GM23338 (cell line): ENCODE measurements at regions not wholly inside any gene's neighbourhood (a gene's known extent, or its start where the extent isn't known, plus 50 kb on each side); places are given as distances from the start of the nearest gene placed in this dataset.

Source experiments
- ATAC-seq: fragments of 200-7000 bp; cut with Tn5 transposase; 3 replicates; pipeline ENCODE4 v1.9.1; 2020
- DNase-seq: peaks from one replicate; pipeline ENCODE4 v3.0.0-alpha.2; 2015; ENCODE audit warnings: low spot score
- H2AFZ ChIP-seq: fragments of 200-600 bp; sonication (generic); 2 replicates; pipeline ENCODE4 v1.8.0; 2016; ENCODE audit warnings: antibody characterized with exemption, mild to moderate bottlenecking, moderate library complexity
- H3F3A ChIP-seq: fragments of 200-600 bp; sonication (generic); replicated peaks from 2 replicates; pipeline ENCODE4 v1.8.0; 2017; ENCODE audit warnings: antibody characterized with exemption, mixed run types, low read depth
- H3K27ac ChIP-seq: fragments of 200-600 bp; sonication (generic); 2 replicates; pipeline ENCODE4 v1.6.1; 2016; ENCODE audit warnings: low read depth
- H3K27me3 ChIP-seq: fragments of 200-600 bp; sonication (generic); 2 replicates; pipeline ENCODE4 v1.8.0; 2016; ENCODE audit warnings: mild to moderate bottlenecking, mixed run types, moderate library complexity; ENCODE audit not compliant: insufficient read depth
- H3K36me3 ChIP-seq: fragments of 200-600 bp; sonication (generic); 2 replicates; pipeline ENCODE4 v1.8.0; 2016; ENCODE audit warnings: mild to moderate bottlenecking; ENCODE audit not compliant: insufficient read depth
- H3K4me1 ChIP-seq: fragments of 200-600 bp; sonication (generic); 2 replicates; pipeline ENCODE4 v1.8.0; 2016; ENCODE audit warnings: mild to moderate bottlenecking, moderate library complexity; ENCODE audit not compliant: insufficient read depth
- H3K4me2 ChIP-seq: fragments of 200-600 bp; sonication (generic); 2 replicates; pipeline ENCODE4 v1.7.1; 2017; ENCODE audit warnings: mixed run types
- H3K4me3 ChIP-seq: fragments of 200-600 bp; sonication (generic); 2 replicates; pipeline ENCODE4 v1.6.1; 2016; ENCODE audit warnings: mixed run types
- H3K79me2 ChIP-seq: fragments of 200-600 bp; sonication (generic); replicated peaks from 2 replicates; pipeline ENCODE4 v1.8.0; 2017; ENCODE audit warnings: mild to moderate bottlenecking; ENCODE audit not compliant: insufficient read depth
- H3K9me2 ChIP-seq: fragments of 200-600 bp; sonication (generic); 2 replicates; pipeline ENCODE4 v1.8.0; 2017; ENCODE audit not compliant: insufficient read depth
- H4K20me1 ChIP-seq: fragments of 200-600 bp; sonication (generic); replicated peaks from 2 replicates; pipeline ENCODE4 v1.8.0; 2017; ENCODE audit warnings: mild to moderate bottlenecking; ENCODE audit not compliant: insufficient read depth
- H3K27ac Mint-ChIP-seq: 2 replicates; pipeline ENCODE4 v1.8.0; 2020; ENCODE audit warnings: inconsistent platforms, mild to moderate bottlenecking, moderate library complexity, mixed read lengths
- H3K27me3 Mint-ChIP-seq: 3 replicates; pipeline ENCODE4 v1.8.0; 2022; ENCODE audit warnings: low read depth, mild to moderate bottlenecking, moderate library complexity, mixed read lengths, inconsistent platforms; ENCODE audit not compliant: insufficient read depth, poor library complexity
- H3K36me3 Mint-ChIP-seq: 3 replicates; pipeline ENCODE4 v1.8.0; 2021; ENCODE audit warnings: low read depth, mild to moderate bottlenecking, inconsistent platforms, moderate library complexity, mixed read lengths
- H3K4me1 Mint-ChIP-seq: 3 replicates; pipeline ENCODE4 v1.8.0; 2020; ENCODE audit warnings: mild to moderate bottlenecking, inconsistent platforms, mixed read lengths
- H3K4me3 Mint-ChIP-seq: 3 replicates; pipeline ENCODE4 v1.8.0; 2021; ENCODE audit warnings: moderate library complexity, mild to moderate bottlenecking, inconsistent platforms, mixed read lengths
- H3K9me3 Mint-ChIP-seq: 3 replicates; pipeline ENCODE4 v1.8.0; 2020; ENCODE audit warnings: moderate library complexity, mild to moderate bottlenecking, inconsistent platforms, mixed read lengths
- CREB1 ChIP-seq: fragments of 250-450 bp; sonication (Bioruptor Pico); IDR thresholded peaks from 2 replicates; pipeline ENCODE4 v1.5.0; 2020; ENCODE audit warnings: low read depth, mild to moderate bottlenecking, moderate library complexity
- CTCF ChIP-seq, 2 experiments: fragments of 200-600 bp in 1 of 2; sonication (generic) in 1 of 2; conservative IDR thresholded peaks; 2 replicates each; pipeline versions ENCODE4 v1.5.1 to v1.6.1; 2016 to 2017; ENCODE audit warnings: antibody characterized with exemption in 2 of 2, low read depth in 2 of 2, mild to moderate bottlenecking in 2 of 2, moderate library complexity in 1 of 2
- ETS1 ChIP-seq: IDR thresholded peaks from 2 replicates; pipeline ENCODE4 v1.6.1; 2016; ENCODE audit warnings: antibody characterized with exemption
- EZH2 ChIP-seq: fragments of 200-600 bp; sonication (generic); IDR thresholded peaks from one replicate; pipeline ENCODE4 v1.8.0; 2017; ENCODE audit warnings: antibody characterized with exemption, mild to moderate bottlenecking, low read depth; ENCODE audit not compliant: unreplicated experiment
- EZH2phosphoT487 ChIP-seq: fragments of 200-600 bp; sonication (generic); IDR thresholded peaks from one replicate; pipeline ENCODE4 v1.8.1; 2018; ENCODE audit warnings: antibody characterized with exemption; ENCODE audit not compliant: unreplicated experiment
- JUNB ChIP-seq: IDR thresholded peaks from one replicate; pipeline ENCODE4 v1.6.1; 2016; ENCODE audit warnings: antibody characterized with exemption; ENCODE audit not compliant: unreplicated experiment
- NANOG ChIP-seq: IDR thresholded peaks from 2 replicates; pipeline ENCODE4 v1.6.1; 2016; ENCODE audit warnings: antibody characterized with exemption, borderline replicate concordance
- POLR2AphosphoS5 ChIP-seq: IDR thresholded peaks from 2 replicates; pipeline ENCODE4 v1.6.1; 2016; ENCODE audit warnings: antibody characterized with exemption, low read depth
- REST ChIP-seq: IDR thresholded peaks from one replicate; pipeline ENCODE4 v1.6.1; 2018; ENCODE audit warnings: antibody characterized with exemption; ENCODE audit not compliant: unreplicated experiment
- STAT1 ChIP-seq: IDR thresholded peaks from one replicate; pipeline ENCODE4 v1.6.1; 2016; ENCODE audit warnings: antibody characterized with exemption; ENCODE audit not compliant: unreplicated experiment
- ZNF114 ChIP-seq: fragments of 250-450 bp; sonication (Bioruptor Pico); IDR thresholded peaks from 2 replicates; pipeline ENCODE4 v1.5.0; 2020; ENCODE audit warnings: mild to moderate bottlenecking, moderate library complexity
- ZNF462 ChIP-seq: fragments of 250-450 bp; sonication (Bioruptor Pico); IDR thresholded peaks from 2 replicates; pipeline ENCODE4 v1.5.0; 2020; ENCODE audit warnings: mild to moderate bottlenecking, moderate library complexity

- ATAC-seq (no peak), DNase-seq (no peak)
- H3K36me3 Mint-ChIP-seq = no peaks in the 10 kb centered on the region
- Histone ChIP-seq H3K4me1 (peaks cover under 1% of the 10 kb centered on the region; the same call in 1 of the 2 replicates), H4K20me1 (no peaks in the 10 kb centered on the region), H3K27ac (no peak overlapping the region), H3K36me3 (no peaks in the 10 kb centered on the region), H3K4me2 (no peak overlapping the region), H3K4me3 (no peak overlapping the region), H2AFZ (no peak overlapping the region), H3K79me2 (no peaks in the 10 kb centered on the region), H3F3A (no peaks in the 10 kb centered on the region), H3K27me3 (no peaks in the 10 kb centered on the region), H3K9me2 (no peaks in the 10 kb centered on the region)
- H3K27ac Mint-ChIP-seq = no peak overlapping the region
- no peaks in the 10 kb centered on the region for H3K4me1 Mint-ChIP-seq
- H3K27me3 Mint-ChIP-seq = peaks cover 5% of the 10 kb centered on the region
- no peaks in the 10 kb centered on the region; the same call in 2 of the 3 replicates for H3K9me3 Mint-ChIP-seq
- H3K4me3 Mint-ChIP-seq = no peak overlapping the region
- TF ChIP-seq POLR2AphosphoS5 (no peak), REST (no peak), CTCF (conservative IDR thresholded peaks at IDR 0.05; ENCODE audit: low read depth in 2 of 2) (no peak), ETS1 (no peak), ZNF462 (CRISPR knock-in tag) (no peak), NANOG (no peak), CREB1 (CRISPR knock-in tag) (no peak), ZNF114 (CRISPR knock-in tag) (no peak), JUNB (no peak), STAT1 (no peak), EZH2 (no peak), EZH2phosphoT487 (no peak)
Observed at GRCh38 chr6:87762116-87762515, 60.1 kb upstream of the AKIRIN2 start.
